ENCODE measurements at regions not wholly inside any gene's neighbourhood (a gene's known extent, or its start where the extent isn't known, plus 50 kb on each side); places are given as distances from the start of the nearest gene placed in this dataset.

DNA sequence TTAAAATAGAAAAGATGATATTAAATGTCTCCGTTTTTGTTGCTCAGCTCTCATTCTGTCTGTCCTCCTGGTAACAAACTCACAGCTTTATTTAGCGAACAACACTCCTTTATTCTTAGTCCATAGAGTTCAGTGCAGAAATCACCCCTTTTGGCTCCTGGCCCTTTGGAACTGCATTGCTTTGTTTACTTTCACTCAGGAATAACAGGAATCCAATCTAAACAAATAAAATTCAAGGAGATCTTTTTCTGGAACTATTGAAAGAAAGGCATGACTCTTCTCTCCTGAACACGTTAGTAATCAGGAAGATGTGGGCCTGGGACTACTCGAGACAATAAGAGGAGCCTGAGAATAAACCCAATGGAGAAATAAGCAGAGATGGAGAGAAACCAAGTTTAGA is 409.2 kb downstream of the DIPK2A start:
- H2BK120ac ChIP-seq (ENCODE audit: low read depth, low read length, poor library complexity, severe bottlenecking) = no peak overlapping the region
- H3K27me3 ChIP-seq (ENCODE audit: insufficient read depth, low read length) = no peaks in the 10 kb centered on the region
- H3K27me3 Mint-ChIP-seq (ENCODE audit: low read depth) = no peaks in the 10 kb centered on the region

More for the DNA sequence above, 409.2 kb downstream of the DIPK2A start:
- H3K56ac ChIP-seq (ENCODE audit: insufficient read length, low read depth, low read length) = no peak overlapping the region
- H3K36me3 Mint-ChIP-seq (ENCODE audit: insufficient read depth in 1 of 3, low read depth in 3 of 3) = no peaks in the 10 kb centered on the region; a peak in 1 of 7 replicates
- no peak overlapping the region for H2AK5ac ChIP-seq (ENCODE audit: insufficient read length, low read length)
- H3K4ac ChIP-seq (ENCODE audit: low read depth, low read length) = no peak overlapping the region
- H3K18ac ChIP-seq (ENCODE audit: insufficient read length, low read depth, low read length) = no peak overlapping the region
- no peak overlapping the region for H3K27ac Mint-ChIP-seq
- H4K20me1 ChIP-seq (ENCODE audit: control insufficient read depth, insufficient read depth, insufficient read length) = no peaks in the 10 kb centered on the region
- no peak overlapping the region for H3K27ac ChIP-seq (ENCODE audit: insufficient read length, low read depth, low read length)
- no peak for TF ChIP-seq CTCF (conservative IDR thresholded peaks at IDR 0.05)
- no peak overlapping the region for H2AFZ ChIP-seq (ENCODE audit: low read length)
- no peaks in the 10 kb centered on the region for H3K79me1 ChIP-seq (ENCODE audit: insufficient read depth, low read depth, low read length, poor library complexity, severe bottlenecking)
- peaks cover 0 to 2% of the 10 kb centered on the region in 2 experiments; a peak in 1 of 5 replicates for H3K9me3 Mint-ChIP-seq
- no peak for DNase-seq
- no peak overlapping the region for H3K4me2 ChIP-seq (ENCODE audit: insufficient read depth, insufficient read length, low read length)
- H2BK12ac ChIP-seq (ENCODE audit: insufficient read length, low read depth, low read length) = no peak overlapping the region
- no peak overlapping the region for H4K5ac ChIP-seq (ENCODE audit: insufficient read length, low read depth, low read length)
- H3K4me1 Mint-ChIP-seq = peaks cover 16% of the 10 kb centered on the region in 2 experiments
- no peak overlapping the region for H2BK15ac ChIP-seq (ENCODE audit: low read depth, low read length)
- no peak overlapping the region for H3K4me3 Mint-ChIP-seq
- H3K23me2 ChIP-seq (ENCODE audit: insufficient read length, low read depth, low read length, poor library complexity, severe bottlenecking) = no peaks in the 10 kb centered on the region
- no peak overlapping the region for H2BK20ac ChIP-seq (ENCODE audit: low read depth, low read length, poor library complexity, severe bottlenecking)
- no peaks in the 10 kb centered on the region for H3K79me2 ChIP-seq (ENCODE audit: insufficient read depth, low read length)
- no peaks in the 10 kb centered on the region for H3K9me3 ChIP-seq (ENCODE audit: control insufficient read depth, low read depth, low read length)
- no peak overlapping the region for H3T11ph ChIP-seq (ENCODE audit: low read length)
- no CpG with 5 or more reads among the region's 4 CpGs for WGBS (ENCODE audit: extremely low coverage, insufficient read length, low lambda C conversion rate)
- no peak overlapping the region for H3K14ac ChIP-seq (ENCODE audit: insufficient read depth, low read length)
- no peak overlapping the region for H3K9ac ChIP-seq (ENCODE audit: extremely low read depth, insufficient read length, low read length)
- H4K91ac ChIP-seq (ENCODE audit: insufficient read length, low read depth, low read length) = no peak overlapping the region
- H3K23ac ChIP-seq (ENCODE audit: insufficient read length, low read depth, low read length) = no peak overlapping the region
- no peaks in the 10 kb centered on the region for H3K4me1 ChIP-seq (ENCODE audit: insufficient read depth, low read length)
- no peak overlapping the region for H4K8ac ChIP-seq (replicated peaks; ENCODE audit: insufficient read length, low read depth, low read length)
- H2BK5ac ChIP-seq (ENCODE audit: insufficient read length, low read length) = no peak overlapping the region

All from H9 (cell line).